ENCODE measurements at regions not wholly inside any gene's neighbourhood (a gene's known extent, or its start where the extent isn't known, plus 50 kb on each side); places are given as distances from the start of the nearest gene placed in this dataset.

DNA sequence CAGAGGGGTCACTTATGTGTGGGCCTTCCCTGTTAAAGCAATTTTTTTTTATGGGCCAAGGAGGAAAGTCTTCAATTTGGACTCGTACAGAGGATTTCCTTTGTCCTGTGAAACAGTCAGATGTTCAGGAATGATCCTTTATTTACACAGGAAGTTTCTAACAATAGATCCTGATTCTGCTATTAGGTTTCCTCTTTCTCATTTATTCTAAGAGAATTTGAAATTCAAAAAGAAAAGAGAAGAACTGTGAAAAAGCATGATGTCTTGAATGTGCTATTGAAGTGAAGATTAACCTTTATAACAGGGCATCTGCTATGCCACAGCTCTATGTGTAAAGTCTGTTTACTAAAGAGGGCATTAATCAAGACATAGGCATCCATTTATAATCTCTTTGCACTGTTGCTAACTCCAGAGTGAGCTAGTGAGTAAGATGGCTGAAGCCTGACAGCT lies 105.3 kb upstream of the FAM98A start:
- TF ChIP-seq STAT6 (CRISPR knock-in tag; conservative IDR thresholded peaks at IDR 0.05; ENCODE audit: low read depth) (no peak), MAX (CRISPR knock-in tag; IDR thresholded peaks at IDR 0.05) (no peak), ZNF425 (CRISPR knock-in tag; conservative IDR thresholded peaks at IDR 0.05) (no peak), ESRRA (CRISPR knock-in tag; IDR thresholded peaks at IDR 0.05; ENCODE audit: borderline replicate concordance) (no peak), E2F4 (CRISPR knock-in tag; IDR thresholded peaks at IDR 0.05; ENCODE audit: borderline replicate concordance, low read depth) (no peak)
- TF ChIP-seq, protein P1, sequence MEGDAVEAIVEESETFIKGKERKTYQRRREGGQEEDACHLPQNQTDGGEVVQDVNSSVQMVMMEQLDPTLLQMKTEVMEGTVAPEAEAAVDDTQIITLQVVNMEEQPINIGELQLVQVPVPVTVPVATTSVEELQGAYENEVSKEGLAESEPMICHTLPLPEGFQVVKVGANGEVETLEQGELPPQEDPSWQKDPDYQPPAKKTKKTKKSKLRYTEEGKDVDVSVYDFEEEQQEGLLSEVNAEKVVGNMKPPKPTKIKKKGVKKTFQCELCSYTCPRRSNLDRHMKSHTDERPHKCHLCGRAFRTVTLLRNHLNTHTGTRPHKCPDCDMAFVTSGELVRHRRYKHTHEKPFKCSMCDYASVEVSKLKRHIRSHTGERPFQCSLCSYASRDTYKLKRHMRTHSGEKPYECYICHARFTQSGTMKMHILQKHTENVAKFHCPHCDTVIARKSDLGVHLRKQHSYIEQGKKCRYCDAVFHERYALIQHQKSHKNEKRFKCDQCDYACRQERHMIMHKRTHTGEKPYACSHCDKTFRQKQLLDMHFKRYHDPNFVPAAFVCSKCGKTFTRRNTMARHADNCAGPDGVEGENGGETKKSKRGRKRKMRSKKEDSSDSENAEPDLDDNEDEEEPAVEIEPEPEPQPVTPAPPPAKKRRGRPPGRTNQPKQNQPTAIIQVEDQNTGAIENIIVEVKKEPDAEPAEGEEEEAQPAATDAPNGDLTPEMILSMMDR (IDR thresholded peaks at IDR 0.05): no peak

Measured in WTC11 (cell line).